Keratinocyte (primary cell): ENCODE measurements at regions not wholly inside any gene's neighbourhood (a gene's known extent, or its start where the extent isn't known, plus 50 kb on each side); places are given as distances from the start of the nearest gene placed in this dataset.
A peak's percentile ranks its signal among the peaks of the same experiment; 100 is the strongest.
"Not testable (repeated sequence)": the region's sequence is repeated elsewhere in the genome, so short reads cannot be mapped to it uniquely, and the experiment has no call there.

Experiments used
- DNase-seq: peaks from one replicate; pipeline ENCODE4 v3.0.0-alpha.2; 2011; ENCODE audit warnings: low read depth, missing footprints, low spot score
- FAIRE-seq: peaks from 2 replicates; lab custom pipeline; 2011; peaks lifted over from hg19 to GRCh38; lab: Jason Lieb, UNC
- H2AFZ ChIP-seq: 2 replicates; pipeline ENCODE4 v1.6.0; 2012; ENCODE audit warnings: low read length, control low read depth, inconsistent platforms; ENCODE audit not compliant: control insufficient read depth
- H3K27ac ChIP-seq: 2 replicates; pipeline ENCODE4 v1.5.1; 2011; ENCODE audit warnings: low read length; ENCODE audit not compliant: control insufficient read depth, insufficient read depth
- H3K27me3 ChIP-seq: 3 replicates; pipeline ENCODE4 v1.6.0; 2011; ENCODE audit warnings: low read length; ENCODE audit not compliant: control insufficient read depth, insufficient read depth; ENCODE audit errors: extremely low read depth
- H3K36me3 ChIP-seq, 2 experiments: 2 replicates in 1 of 2; 3 replicates in 1 of 2; pipeline ENCODE4 v1.5.1; 2011; ENCODE audit warnings: low read length in 2 of 2, mild to moderate bottlenecking in 1 of 2; ENCODE audit not compliant: control insufficient read depth in 2 of 2, insufficient read depth in 2 of 2; ENCODE audit errors: extremely low read depth in 1 of 2
- H3K4me1 ChIP-seq: 3 replicates; pipeline ENCODE4 v1.5.1; 2011; ENCODE audit warnings: low read length; ENCODE audit not compliant: control insufficient read depth, insufficient read depth; ENCODE audit errors: extremely low read depth
- H3K4me2 ChIP-seq: 3 replicates; pipeline ENCODE4 v1.6.0; 2011; ENCODE audit warnings: low read depth, low read length; ENCODE audit not compliant: control insufficient read depth, insufficient read depth; ENCODE audit errors: extremely low read depth
- H3K4me3 ChIP-seq, 3 experiments: fragments of 200-600 bp in 1 of 3; sonication (generic) in 1 of 3; 2 replicates in 2 of 3; 3 replicates in 1 of 3; pipeline ENCODE4 v1.5.1; 2011 to 2016; ENCODE audit warnings: low read length in 3 of 3, mild to moderate bottlenecking in 3 of 3, control low read depth in 2 of 3, inconsistent platforms in 1 of 3, low read depth in 1 of 3, mixed read lengths in 1 of 3, mixed run types in 1 of 3, moderate library complexity in 1 of 3; ENCODE audit not compliant: control insufficient read depth in 2 of 3, insufficient read depth in 2 of 3; ENCODE audit errors: extremely low read depth in 1 of 3
- H3K79me2 ChIP-seq: 2 replicates; pipeline ENCODE4 v1.6.0; 2012; ENCODE audit warnings: low read length; ENCODE audit not compliant: control insufficient read depth, insufficient read depth
- H3K9ac ChIP-seq: 3 replicates; pipeline ENCODE4 v1.6.0; 2011; ENCODE audit warnings: low read length; ENCODE audit not compliant: control insufficient read depth, insufficient read depth; ENCODE audit errors: extremely low read depth
- H3K9me1 ChIP-seq: 3 replicates; pipeline ENCODE4 v1.6.0; 2011; ENCODE audit warnings: low read length; ENCODE audit not compliant: control insufficient read depth, insufficient read depth; ENCODE audit errors: extremely low read depth
- H3K9me3 ChIP-seq: 2 replicates; pipeline ENCODE4 v1.5.1; 2012; ENCODE audit warnings: low read depth, low read length; ENCODE audit not compliant: control insufficient read depth
- H4K20me1 ChIP-seq: 3 replicates; pipeline ENCODE4 v1.6.0; 2011; ENCODE audit warnings: low read length; ENCODE audit not compliant: control insufficient read depth, insufficient read depth; ENCODE audit errors: extremely low read depth
- CTCF ChIP-seq, 3 experiments: IDR thresholded peaks in 1 of 3; conservative IDR thresholded peaks in 1 of 3; optimal IDR thresholded peaks in 1 of 3; 2 replicates in 2 of 3; 3 replicates in 1 of 3; pipeline versions ENCODE3 to v1.5.1; 2011; ENCODE audit warnings: low read length in 3 of 3, mild to moderate bottlenecking in 3 of 3, moderate library complexity in 2 of 3, control low read depth in 1 of 3, inconsistent platforms in 1 of 3; ENCODE audit not compliant: insufficient read depth in 2 of 3; ENCODE audit errors: extremely low read depth in 1 of 3
- EZH2 ChIP-seq: IDR thresholded peaks from one replicate; pipeline ENCODE4 v1.6.1; 2012; ENCODE audit warnings: inconsistent platforms, mild to moderate bottlenecking, low read length, moderate library complexity
- dilution Hi-C: fragments of 300-500 bp; cut with MboI; formaldehyde crosslinking; loops from one replicate; pipeline ENCODE4 v1.7.0; 2020; ENCODE audit warnings: low sequenced_read_pairs; ENCODE audit not compliant: extremely low pct_ligation_motif_present

DNA sequence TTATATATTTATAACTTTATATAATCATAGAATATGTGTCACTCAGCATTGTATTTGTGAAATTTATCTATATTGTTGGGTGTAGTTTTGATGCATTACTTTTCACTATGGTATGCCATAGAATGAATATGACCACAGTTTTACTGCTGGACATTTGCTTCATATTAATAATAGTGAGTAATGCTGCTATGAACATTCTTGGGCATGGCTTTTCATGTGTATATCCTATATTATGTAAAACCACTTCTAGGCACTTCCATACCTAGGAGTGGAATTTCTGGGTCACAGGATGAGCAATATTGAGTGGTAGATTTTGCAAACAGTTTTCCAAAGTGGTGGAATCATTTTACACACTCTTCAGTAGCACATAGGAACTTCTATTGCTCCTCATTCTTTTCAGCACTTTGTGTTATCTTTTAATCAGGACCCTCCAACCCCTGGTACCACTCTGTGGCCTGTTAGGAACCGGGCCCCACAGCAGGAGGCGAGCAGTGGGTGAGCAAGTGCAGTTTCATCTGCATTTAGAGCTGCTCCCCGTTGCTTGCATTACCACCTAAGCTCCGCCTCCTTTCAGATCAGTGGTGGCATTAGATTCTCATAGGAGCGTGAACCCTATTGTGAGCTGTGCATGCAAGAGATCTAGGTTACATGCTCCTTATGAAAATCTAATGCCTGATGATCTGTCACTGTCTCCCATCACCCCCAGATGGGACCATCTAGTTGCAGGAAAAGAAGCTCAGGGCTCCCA, 56.0 kb upstream of the CNIH3 start:
- Histone ChIP-seq H3K9me3 (peaks cover 4% of the 10 kb centered on the region), H3K4me3 (no peak overlapping the region), H3K4me1 (peaks cover 37% of the 10 kb centered on the region), H3K4me2 (no peak overlapping the region), H2AFZ (no peak overlapping the region), H4K20me1 (no peaks in the 10 kb centered on the region), H3K27ac (no peak overlapping the region), H3K36me3 (no peaks in the 10 kb centered on the region), H3K27me3 (no peaks in the 10 kb centered on the region), H3K9me1 (no peaks in the 10 kb centered on the region), H3K79me2 (no peaks in the 10 kb centered on the region), H3K9ac (no peak overlapping the region)
- FAIRE-seq (peak; percentile 46), DNase-seq (peak; percentile 55)
- TF ChIP-seq CTCF (optimal IDR thresholded peaks at IDR 0.05 in 1 of 3, IDR thresholded peaks at IDR 0.05 in 1 of 3, conservative IDR thresholded peaks at IDR 0.05 in 1 of 3; ENCODE audit: extremely low read depth in 1 of 3, insufficient read depth in 2 of 3, low read length in 3 of 3) (no peak), EZH2 (no peak)
- dilution Hi-C loops, result no loop called here

DNA sequence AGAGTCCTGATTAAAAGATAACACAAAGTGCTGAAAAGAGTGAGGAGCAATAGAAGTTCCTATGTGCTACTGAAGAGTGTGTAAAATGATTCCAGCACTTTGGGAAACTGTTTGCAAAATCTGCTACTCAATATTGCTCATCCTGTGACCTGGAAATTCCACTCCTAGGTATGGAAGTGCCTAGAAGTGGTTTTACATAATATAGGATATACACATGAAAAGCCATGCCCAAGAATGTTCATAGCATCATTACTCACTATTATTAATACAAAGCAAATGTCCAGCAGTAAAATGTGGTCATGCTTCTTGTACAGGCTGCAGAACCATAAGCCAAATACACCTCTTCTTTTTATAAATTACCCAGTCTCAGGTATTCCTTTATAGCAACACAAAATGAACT, 53.2 kb upstream of the CNIH3 start:
- H3K79me2 ChIP-seq, H3K4me2 ChIP-seq, H3K36me3 ChIP-seq, H2AFZ ChIP-seq, dilution Hi-C loops, H4K20me1 ChIP-seq, H3K9me3 ChIP-seq, H3K9me1 ChIP-seq, H3K27ac ChIP-seq, H3K27me3 ChIP-seq, H3K4me3 ChIP-seq, H3K9ac ChIP-seq: not testable (repeated sequence)
- DNase-seq, result peak; percentile 25
- peaks cover 46% of the 10 kb centered on the region for H3K4me1 ChIP-seq
- FAIRE-seq, result peak; percentile 70

DNA sequence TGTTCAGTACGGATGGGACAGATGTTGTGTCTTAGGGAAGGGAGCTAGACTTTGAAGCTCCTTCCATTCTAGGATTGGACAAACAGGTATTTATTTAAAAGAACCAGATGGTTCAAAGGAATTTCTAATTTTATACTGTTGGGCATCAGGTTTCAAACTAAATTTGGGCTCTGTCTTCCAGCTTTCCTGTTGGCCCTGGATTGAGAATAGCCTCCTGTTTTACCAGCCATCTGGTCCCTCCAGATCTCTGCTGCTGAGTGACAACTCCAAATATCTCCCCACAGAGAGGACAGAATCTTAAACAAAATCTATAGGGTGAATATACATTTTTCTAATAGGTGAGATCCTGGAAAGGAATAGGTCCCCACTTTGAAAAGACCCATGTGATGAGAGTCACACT, 52.5 kb upstream of the CNIH3 start:
- Histone ChIP-seq H3K4me1 (peaks cover 43% of the 10 kb centered on the region), H3K4me3 (no peak overlapping the region), H3K79me2 (no peaks in the 10 kb centered on the region), H2AFZ (no peak overlapping the region), H3K4me2 (no peak overlapping the region), H3K9ac (no peak overlapping the region), H4K20me1 (no peaks in the 10 kb centered on the region), H3K9me3 (peaks cover 4% of the 10 kb centered on the region), H3K36me3 (no peaks in the 10 kb centered on the region), H3K27me3 (no peaks in the 10 kb centered on the region), H3K9me1 (no peaks in the 10 kb centered on the region), H3K27ac (no peak overlapping the region)
- no peak for TF ChIP-seq CTCF (optimal IDR thresholded peaks at IDR 0.05 in 1 of 3, IDR thresholded peaks at IDR 0.05 in 1 of 3, conservative IDR thresholded peaks at IDR 0.05 in 1 of 3; ENCODE audit: extremely low read depth in 1 of 3, insufficient read depth in 2 of 3, low read length in 3 of 3)
- TF ChIP-seq EZH2, result no peak
- dilution Hi-C loops, result no loop called here
- DNase-seq (no peak), FAIRE-seq (no peak)
